DOHH2 (cell line): ENCODE measurements at regions not wholly inside any gene's neighbourhood (a gene's known extent, or its start where the extent isn't known, plus 50 kb on each side); places are given as distances from the start of the nearest gene placed in this dataset.

Source experiments
- EZH2phosphoT487 ChIP-seq: fragments of 200-600 bp; sonication (generic); IDR thresholded peaks from 2 replicates; pipeline ENCODE4 v1.6.1; 2017; ENCODE audit warnings: borderline replicate concordance, mild to moderate bottlenecking, antibody characterized with exemption, low read length, moderate library complexity, mixed read lengths
- TF ChIP-seq, protein P1 (sequence below): fragments of 200-600 bp; sonication (generic); IDR thresholded peaks from one replicate; pipeline ENCODE4 v1.5.1; 2014; ENCODE audit warnings: antibody characterized with exemption, mild to moderate bottlenecking, low read depth, low read length; ENCODE audit not compliant: poor library complexity, severe bottlenecking

DNA sequence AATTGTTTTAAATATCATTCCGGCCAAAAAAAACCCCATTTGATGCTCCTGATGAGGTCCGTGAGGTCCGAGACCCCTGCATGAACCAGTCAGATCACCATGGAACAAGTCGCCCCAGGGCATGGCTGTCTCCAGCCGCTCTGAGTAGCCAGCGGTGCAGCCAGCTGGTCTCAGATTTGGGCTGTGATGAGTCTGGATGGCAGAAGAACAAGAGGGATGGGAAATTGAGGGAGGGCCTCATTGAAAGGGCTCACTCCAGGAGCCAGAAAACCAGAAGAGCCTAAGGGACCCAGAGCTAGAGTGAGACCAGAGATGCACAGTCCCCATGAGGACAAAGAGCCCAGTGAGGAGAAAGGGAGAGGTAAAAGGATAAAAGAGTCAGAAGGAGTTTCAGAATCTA, 174.0 kb downstream of the TOMM20 start:
- TF ChIP-seq, protein P1, sequence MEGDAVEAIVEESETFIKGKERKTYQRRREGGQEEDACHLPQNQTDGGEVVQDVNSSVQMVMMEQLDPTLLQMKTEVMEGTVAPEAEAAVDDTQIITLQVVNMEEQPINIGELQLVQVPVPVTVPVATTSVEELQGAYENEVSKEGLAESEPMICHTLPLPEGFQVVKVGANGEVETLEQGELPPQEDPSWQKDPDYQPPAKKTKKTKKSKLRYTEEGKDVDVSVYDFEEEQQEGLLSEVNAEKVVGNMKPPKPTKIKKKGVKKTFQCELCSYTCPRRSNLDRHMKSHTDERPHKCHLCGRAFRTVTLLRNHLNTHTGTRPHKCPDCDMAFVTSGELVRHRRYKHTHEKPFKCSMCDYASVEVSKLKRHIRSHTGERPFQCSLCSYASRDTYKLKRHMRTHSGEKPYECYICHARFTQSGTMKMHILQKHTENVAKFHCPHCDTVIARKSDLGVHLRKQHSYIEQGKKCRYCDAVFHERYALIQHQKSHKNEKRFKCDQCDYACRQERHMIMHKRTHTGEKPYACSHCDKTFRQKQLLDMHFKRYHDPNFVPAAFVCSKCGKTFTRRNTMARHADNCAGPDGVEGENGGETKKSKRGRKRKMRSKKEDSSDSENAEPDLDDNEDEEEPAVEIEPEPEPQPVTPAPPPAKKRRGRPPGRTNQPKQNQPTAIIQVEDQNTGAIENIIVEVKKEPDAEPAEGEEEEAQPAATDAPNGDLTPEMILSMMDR, result no peak
- no peak for TF ChIP-seq EZH2phosphoT487
